T47D (cell line): ENCODE measurements at regions not wholly inside any gene's neighbourhood (a gene's known extent, or its start where the extent isn't known, plus 50 kb on each side); places are given as distances from the start of the nearest gene placed in this dataset.

ENCODE experiments used
- DNase-seq, 2 experiments: peaks; one replicate each; pipeline versions ENCODE4 v3.0.0 to v3.0.0-alpha.2; 2011 to 2012; ENCODE audit warnings: low read depth in 1 of 2, low spot score in 1 of 2
- JUND ChIP-seq: IDR thresholded peaks from 2 replicates; pipeline ENCODE4 v1.6.1; 2012; ENCODE audit warnings: low read depth
- in situ Hi-C: cut with HindIII; loops from 2 replicates; pipeline ENCODE4 v1.10.0; 2016; ENCODE audit warnings: low sequenced_read_pairs, low pct_unique_long_range_greater_than_20kb

GRCh38 chr12:18922851-18923250 is 184.9 kb downstream of the CAPZA3 start:
- in situ Hi-C loops: no loop called here
- no peak for DNase-seq
- TF ChIP-seq JUND: no peak

- DNase-seq: no peak
- TF ChIP-seq JUND: no peak
- in situ Hi-C loops: no loop called here
These were observed 185.8 kb downstream of the CAPZA3 start for GRCh38 chr12:18923721-18924120.

DNA sequence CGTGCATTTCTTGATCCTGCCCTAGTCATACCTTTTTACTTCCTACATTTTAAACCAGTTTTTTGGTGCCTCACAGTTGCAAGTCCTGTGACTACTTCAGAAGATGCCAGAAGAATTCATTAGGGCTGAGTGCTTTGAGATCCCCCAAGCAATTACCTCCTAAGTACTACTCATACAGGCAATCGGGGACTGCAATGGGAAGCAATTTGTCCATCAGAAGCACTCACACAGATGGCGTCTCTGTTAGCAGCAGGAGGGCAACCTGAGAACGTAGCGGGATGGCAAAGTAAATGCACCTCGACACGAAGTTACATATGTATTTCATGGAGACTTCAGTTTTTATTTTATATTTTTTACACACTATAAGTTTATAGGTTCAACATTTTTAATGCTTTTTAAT is 188.3 kb downstream of the CAPZA3 start:
- no peak for TF ChIP-seq JUND
- in situ Hi-C loops: no loop called here
- DNase-seq: no peak

GRCh38 chr12:18932211-18932610 is 194.3 kb downstream of the CAPZA3 start:
- DNase-seq: no peak
- no peak for TF ChIP-seq JUND
- in situ Hi-C loops: no loop called here

GRCh38 chr12:18932715-18933114 is 194.8 kb downstream of the CAPZA3 start:
- no peak for DNase-seq
- in situ Hi-C loops: no loop called here
- no peak for TF ChIP-seq JUND

GRCh38 chr12:18935371-18935965 is 194.1 kb upstream of the PLEKHA5 start:
- TF ChIP-seq JUND: no peak
- in situ Hi-C loops: no loop called here
- DNase-seq: no peak

- DNase-seq: no peak
- TF ChIP-seq JUND: no peak
- in situ Hi-C loops: no loop called here
These were observed 190.5 kb upstream of the PLEKHA5 start for GRCh38 chr12:18939051-18939450.

GRCh38 chr12:18942669-18943068 is 186.9 kb upstream of the PLEKHA5 start:
- no peak for DNase-seq
- in situ Hi-C loops: no loop called here
- no peak for TF ChIP-seq JUND

DNA sequence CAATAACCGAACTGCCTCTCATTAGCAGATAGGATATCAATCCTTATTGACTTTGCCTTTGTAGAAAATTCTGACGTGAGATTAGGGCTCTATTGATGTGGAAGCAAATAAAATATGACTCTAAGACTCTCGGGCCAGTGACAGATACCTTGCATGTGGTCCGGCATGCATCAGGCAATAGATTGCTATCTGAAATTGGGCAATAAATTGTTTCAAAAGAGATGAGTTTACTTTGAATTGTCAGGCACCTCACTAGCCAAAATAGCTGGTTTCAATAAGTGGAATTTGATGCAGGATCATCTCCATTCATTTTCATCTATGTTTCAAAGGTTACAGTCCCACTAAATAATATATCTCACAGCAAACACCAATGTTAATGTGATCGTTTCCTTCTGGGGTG is 186.3 kb upstream of the PLEKHA5 start:
- in situ Hi-C loops: no loop called here
- no peak for DNase-seq
- TF ChIP-seq JUND: no peak

GRCh38 chr12:18946106-18946505 is 183.4 kb upstream of the PLEKHA5 start:
- DNase-seq: no peak
- TF ChIP-seq JUND: no peak
- in situ Hi-C loops: no loop called here

GRCh38 chr12:18951218-18951617 is 178.3 kb upstream of the PLEKHA5 start:
- in situ Hi-C loops: no loop called here
- TF ChIP-seq JUND: no peak
- no peak for DNase-seq

DNA sequence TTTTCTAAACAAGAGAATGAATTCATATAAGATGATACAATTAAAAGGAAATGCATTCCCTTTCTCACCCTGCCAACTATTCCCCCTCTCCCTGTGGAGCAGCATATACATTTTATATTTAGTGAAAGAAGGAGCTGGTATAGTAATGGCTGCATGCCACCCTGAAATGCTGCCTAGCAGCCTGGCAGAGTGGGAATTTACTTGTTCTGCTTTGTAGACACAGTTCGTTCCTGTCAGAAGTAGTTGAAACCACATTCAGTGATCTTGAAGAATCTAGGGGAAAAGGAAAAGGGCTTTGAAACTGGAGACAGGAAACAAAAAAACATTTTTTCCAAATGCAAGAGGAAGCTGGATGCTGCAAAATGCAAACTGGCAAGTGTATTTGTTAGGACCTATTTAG is 176.0 kb upstream of the PLEKHA5 start:
- no peak for TF ChIP-seq JUND
- no peak for DNase-seq
- in situ Hi-C loops: no loop called here

GRCh38 chr12:18955594-18955993 is 173.9 kb upstream of the PLEKHA5 start:
- no peak for TF ChIP-seq JUND
- no peak for DNase-seq
- in situ Hi-C loops: no loop called here

GRCh38 chr12:18965203-18965602 is 164.3 kb upstream of the PLEKHA5 start:
- in situ Hi-C loops: no loop called here
- DNase-seq: peak in 1 of 2 experiments; percentile 62
- no peak for TF ChIP-seq JUND

DNA sequence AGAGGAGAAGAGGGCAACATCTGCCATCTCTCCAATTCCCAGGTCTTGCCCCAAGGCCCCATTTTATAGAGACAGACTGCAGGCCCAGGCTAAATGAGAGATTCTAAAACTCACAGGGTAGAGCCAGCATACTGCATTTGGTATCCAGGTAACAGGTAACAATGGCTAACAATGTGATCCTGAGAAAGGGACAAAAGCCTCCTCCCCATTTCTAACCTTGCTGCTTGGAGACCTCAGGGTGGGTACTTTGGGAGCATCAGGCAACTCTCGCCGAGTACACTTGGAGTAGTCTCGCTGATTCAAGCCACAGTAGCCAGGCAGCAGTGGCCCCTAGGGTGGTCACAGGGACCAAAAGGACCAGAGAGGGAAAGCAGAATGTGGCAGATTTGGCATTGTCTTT is 162.6 kb upstream of the PLEKHA5 start:
- in situ Hi-C loops: no loop called here
- TF ChIP-seq JUND: no peak
- no peak for DNase-seq
